H1 (cell line): ENCODE measurements at regions not wholly inside any gene's neighbourhood (a gene's known extent, or its start where the extent isn't known, plus 50 kb on each side); places are given as distances from the start of the nearest gene placed in this dataset.

ENCODE experiments used
- CTCF ChIA-PET: fragments of 300-600 bp; sonication (Branson Sonifier 250); formaldehyde crosslinking; loops from one replicate; lab custom pipeline; 2021; ENCODE audit not compliant: partially characterized antibody; lab: Charles Lee
- POLR2A ChIA-PET: fragments of 300-600 bp; sonication (Branson Sonifier 250); formaldehyde crosslinking; loops from one replicate; lab custom pipeline; 2021; ENCODE audit warnings: inconsistent platforms; ENCODE audit not compliant: partially characterized antibody; lab: Charles Lee
- DNase-seq, 2 experiments: peaks; one replicate each; pipeline versions ENCODE4 v3.0.0 to v3.0.0-alpha.2; 2010 to 2022; ENCODE audit warnings: low spot score in 2 of 2, low read depth in 1 of 2, mixed read lengths in 1 of 2
- FAIRE-seq: peaks from 2 replicates; lab custom pipeline; 2011; peaks lifted over from hg19 to GRCh38; lab: Jason Lieb, UNC
- H2AFZ ChIP-seq: 2 replicates; pipeline ENCODE4 v1.8.1; 2012; ENCODE audit warnings: low read length, inconsistent platforms
- H2AK5ac ChIP-seq: 2 replicates; pipeline ENCODE4 v1.6.1; 2013; ENCODE audit warnings: low read depth, low read length
- H2BK120ac ChIP-seq: replicated peaks from 2 replicates; pipeline ENCODE3; 2013; ENCODE audit warnings: low read depth, low read length, inconsistent platforms
- H2BK12ac ChIP-seq: 2 replicates; pipeline ENCODE4 v1.6.1; 2013; ENCODE audit warnings: low read depth, low read length
- H2BK15ac ChIP-seq: 2 replicates; pipeline ENCODE4 v1.6.1; 2013; ENCODE audit warnings: low read length
- H2BK20ac ChIP-seq: 2 replicates; pipeline ENCODE4 v1.6.1; 2013; ENCODE audit warnings: low read length
- H2BK5ac ChIP-seq: 2 replicates; pipeline ENCODE4 v1.6.1; 2013; ENCODE audit warnings: low read depth, low read length
- H3K14ac ChIP-seq: 2 replicates; pipeline ENCODE4 v1.6.1; 2013; ENCODE audit warnings: inconsistent platforms; ENCODE audit not compliant: insufficient read length
- H3K18ac ChIP-seq: 2 replicates; pipeline ENCODE4 v1.6.1; 2013; ENCODE audit warnings: low read length; ENCODE audit errors: extremely low read depth
- H3K23ac ChIP-seq: 2 replicates; pipeline ENCODE4 v1.6.1; 2013; ENCODE audit warnings: inconsistent platforms; ENCODE audit not compliant: insufficient read length
- H3K23me2 ChIP-seq: 2 replicates; pipeline ENCODE4 v1.6.1; 2013; ENCODE audit warnings: low read depth, low read length
- H3K27ac ChIP-seq: 2 replicates; pipeline ENCODE4 v1.6.1; 2011; ENCODE audit warnings: low read depth, low read length, inconsistent platforms
- H3K27me3 ChIP-seq, 4 experiments: replicated peaks in 1 of 4; 1 replicate in 1 of 4; 2 replicates in 3 of 4; pipeline versions ENCODE4 v1.6.1 to v1.8.1; 2011 to 2013; ENCODE audit warnings: low read length in 3 of 4, mild to moderate bottlenecking in 3 of 4, inconsistent platforms in 2 of 4, mixed read lengths in 2 of 4, moderate library complexity in 1 of 4; ENCODE audit not compliant: control insufficient read depth in 3 of 4, insufficient read depth in 3 of 4; ENCODE audit errors: extremely low read depth in 1 of 4
- H3K36me3 ChIP-seq, 4 experiments: 2 replicates each; pipeline versions ENCODE4 v1.6.1 to v1.8.1; 2011 to 2013; ENCODE audit warnings: mild to moderate bottlenecking in 4 of 4, low read length in 3 of 4, moderate library complexity in 2 of 4, control low read depth in 1 of 4, inconsistent platforms in 1 of 4; ENCODE audit not compliant: insufficient read depth in 4 of 4, control insufficient read depth in 2 of 4
- H3K4ac ChIP-seq: replicated peaks from 2 replicates; pipeline ENCODE3; 2013; ENCODE audit warnings: low read length, low read depth, mixed read lengths, inconsistent platforms; ENCODE audit not compliant: insufficient read length
- H3K4me1 ChIP-seq, 4 experiments: replicated peaks in 1 of 4; 1 replicate in 1 of 4; 2 replicates in 3 of 4; pipeline versions ENCODE4 v1.6.1 to v1.8.1; 2011 to 2013; ENCODE audit warnings: low read length in 3 of 4, inconsistent platforms in 2 of 4, mixed read lengths in 1 of 4; ENCODE audit not compliant: insufficient read depth in 4 of 4, control insufficient read depth in 3 of 4
- H3K4me2 ChIP-seq, 2 experiments: 2 replicates each; pipeline versions ENCODE4 v1.6.1 to v1.8.1; 2011 to 2013; ENCODE audit warnings: low read depth in 2 of 2, low read length in 2 of 2, control low read depth in 1 of 2, inconsistent platforms in 1 of 2, mild to moderate bottlenecking in 1 of 2; ENCODE audit not compliant: insufficient read depth in 1 of 2
- H3K4me3 ChIP-seq, 4 experiments: fragments of 200-600, 300-600 bp in 1 of 4; sonication (generic), shearing (Covaris generic), sonication (Bioruptor Twin) in 1 of 4; 2 replicates each; pipeline versions ENCODE4 v1.5.1 to v1.8.1; 2011 to 2016; ENCODE audit warnings: low read length in 4 of 4, low read depth in 3 of 4, control low read depth in 2 of 4, inconsistent platforms in 2 of 4, mild to moderate bottlenecking in 2 of 4, mixed read lengths in 1 of 4, moderate library complexity in 1 of 4; ENCODE audit not compliant: insufficient read depth in 2 of 4; ENCODE audit errors: extremely low read depth in 1 of 4
- H3K56ac ChIP-seq: replicated peaks from 2 replicates; pipeline ENCODE3; 2013; ENCODE audit warnings: low read depth, mild to moderate bottlenecking, mixed read lengths, low read length, inconsistent platforms; ENCODE audit not compliant: insufficient read length
- H3K79me1 ChIP-seq: 2 replicates; pipeline ENCODE4 v1.6.1; 2013; ENCODE audit warnings: low read depth, low read length, control low read depth
- H3K79me2 ChIP-seq, 2 experiments: 2 replicates each; pipeline versions ENCODE4 v1.6.1 to v1.8.1; 2012 to 2013; ENCODE audit warnings: low read length in 2 of 2, mild to moderate bottlenecking in 2 of 2, inconsistent platforms in 1 of 2; ENCODE audit not compliant: insufficient read depth in 2 of 2, control insufficient read depth in 1 of 2
- H3K9ac ChIP-seq, 4 experiments: replicated peaks in 1 of 4; 1 replicate in 1 of 4; 2 replicates in 3 of 4; pipeline versions ENCODE4 v1.6.1 to v1.8.1; 2011 to 2013; ENCODE audit warnings: low read depth in 3 of 4, low read length in 3 of 4, control low read depth in 2 of 4, mild to moderate bottlenecking in 2 of 4, moderate library complexity in 2 of 4, inconsistent platforms in 1 of 4; ENCODE audit errors: extremely low read depth in 1 of 4
- H3K9me3 ChIP-seq, 2 experiments: 2 replicates each; pipeline versions ENCODE4 v1.6.1 to v1.8.1; 2012 to 2013; ENCODE audit warnings: mild to moderate bottlenecking in 2 of 2, moderate library complexity in 2 of 2, control low read depth in 1 of 2, inconsistent platforms in 1 of 2, low read depth in 1 of 2, low read length in 1 of 2, mixed read lengths in 1 of 2; ENCODE audit not compliant: insufficient read depth in 2 of 2
- H4K20me1 ChIP-seq, 2 experiments: replicated peaks in 1 of 2; 2 replicates each; pipeline versions ENCODE3 to v1.8.1; 2011 to 2013; ENCODE audit warnings: inconsistent platforms in 2 of 2, low read length in 2 of 2, mild to moderate bottlenecking in 1 of 2; ENCODE audit not compliant: insufficient read depth in 2 of 2, control insufficient read depth in 1 of 2
- H4K5ac ChIP-seq: 2 replicates; pipeline ENCODE4 v1.6.1; 2013; ENCODE audit warnings: low read length, low read depth, mixed read lengths, inconsistent platforms; ENCODE audit not compliant: insufficient read length
- H4K8ac ChIP-seq: 2 replicates; pipeline ENCODE4 v1.8.0; 2013; ENCODE audit warnings: mild to moderate bottlenecking, moderate library complexity, low read length, inconsistent platforms; ENCODE audit not compliant: insufficient read depth; ENCODE audit errors: extremely low read depth
- H4K91ac ChIP-seq: replicated peaks from 2 replicates; pipeline ENCODE3; 2013; ENCODE audit warnings: low read length, mixed read lengths, inconsistent platforms; ENCODE audit not compliant: insufficient read length
- CREB1 ChIP-seq: IDR thresholded peaks from 2 replicates; pipeline ENCODE4 v1.6.1; 2012; ENCODE audit warnings: inconsistent platforms
- KDM4A ChIP-seq: IDR thresholded peaks from one replicate; pipeline ENCODE4 v1.7.1; 2012; ENCODE audit warnings: low read depth, mild to moderate bottlenecking, moderate library complexity, low read length, inconsistent platforms; ENCODE audit not compliant: severe bottlenecking
- SP1 ChIP-seq: IDR thresholded peaks from 2 replicates; pipeline ENCODE4 v1.6.1; 2011; ENCODE audit warnings: low read depth, low read length
- WGBS, 2 experiments: shearing (Covaris generic) in 1 of 2; methylation state at CpG; one replicate each; pipeline versions ENCODE4 v1.1.6 to v1.1.7; 2013 to 2015; ENCODE audit warnings: low lambda C conversion rate in 2 of 2, mixed read lengths in 2 of 2, inconsistent platforms in 1 of 2, low coverage in 1 of 2, missing lambda C conversion rate in 1 of 2; ENCODE audit not compliant: insufficient replicate concordance in 2 of 2, insufficient coverage in 1 of 2, insufficient read length in 1 of 2; ENCODE audit errors: extremely low coverage in 1 of 2, missing lambda C conversion rate in 1 of 2; 5-methylcytosine and 5-hydroxymethylcytosine counted together
- TF ChIP-seq, protein P1 (sequence below), 3 experiments: IDR thresholded peaks; 1 replicate in 2 of 3; 2 replicates in 1 of 3; pipeline versions ENCODE4 v1.5.1 to v1.6.1; 2011; ENCODE audit warnings: low read length in 3 of 3, mild to moderate bottlenecking in 3 of 3, inconsistent platforms in 2 of 3, low read depth in 1 of 3, moderate library complexity in 1 of 3; ENCODE audit not compliant: insufficient read depth in 1 of 3; ENCODE audit errors: control extremely low read depth in 1 of 3

DNA sequence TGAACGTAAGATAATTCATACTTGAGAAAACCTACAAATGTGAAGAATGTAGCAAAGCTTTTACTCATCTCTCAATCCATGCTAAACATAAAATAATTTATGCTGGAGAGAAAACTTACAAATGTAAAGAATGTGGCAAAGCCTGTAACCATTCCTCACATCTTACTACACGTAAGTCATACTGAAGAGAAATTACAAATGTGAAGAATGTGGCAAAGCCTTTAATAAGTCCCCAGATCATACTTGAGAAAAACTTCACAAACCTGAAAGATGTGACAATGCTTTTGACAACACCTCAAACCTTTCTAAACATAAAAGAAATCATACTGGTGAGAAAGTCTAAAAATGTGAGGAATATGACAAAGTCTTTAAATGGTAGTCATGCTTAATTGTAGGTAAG lies 89.4 kb downstream of the ZNF675 start:
- no peak overlapping the region for H2BK15ac ChIP-seq
- 79% methylated on average over 2 of the region's 2 CpGs; no CpG with 5 or more reads in 1 of the 2 experiments for WGBS, 2 experiments
- no peaks in the 10 kb centered on the region for H3K23me2 ChIP-seq
- no peak overlapping the region for H3K4me3 ChIP-seq
- no peak overlapping the region for H4K5ac ChIP-seq
- H3K4me2 ChIP-seq: no peak overlapping the region
- no peaks in the 10 kb centered on the region for H3K36me3 ChIP-seq
- H3K79me1 ChIP-seq: no peaks in the 10 kb centered on the region
- no peak overlapping the region for H2AFZ ChIP-seq
- H2BK120ac ChIP-seq: no peak overlapping the region
- H3K27me3 ChIP-seq: no peaks in the 10 kb centered on the region
- H4K20me1 ChIP-seq: no peaks in the 10 kb centered on the region
- H2BK20ac ChIP-seq: no peak overlapping the region
- H3K23ac ChIP-seq: no peak overlapping the region
- DNase-seq (no peak), FAIRE-seq (no peak)
- no peak overlapping the region for H3K9ac ChIP-seq
- no peak overlapping the region for H2BK5ac ChIP-seq
- no peaks in the 10 kb centered on the region for H3K4me1 ChIP-seq
- H3K9me3 ChIP-seq: peaks cover 9 to 33% of the 10 kb centered on the region in 2 experiments; a peak in 3 of 4 replicates
- ChIA-PET POLR2A (no interaction called here), CTCF (no interaction called here)
- no peak overlapping the region for H3K18ac ChIP-seq
- no peak overlapping the region for H4K8ac ChIP-seq
- no peaks in the 10 kb centered on the region for H3K79me2 ChIP-seq
- H3K14ac ChIP-seq: no peak overlapping the region
- no peak overlapping the region for H3K56ac ChIP-seq
- H3K4ac ChIP-seq: no peak overlapping the region
- H2AK5ac ChIP-seq: no peak overlapping the region
- H3K27ac ChIP-seq: no peak overlapping the region
- H4K91ac ChIP-seq: no peak overlapping the region
- no peak overlapping the region for H2BK12ac ChIP-seq
- TF ChIP-seq KDM4A (no peak), SP1 (no peak), CREB1 (no peak)
- TF ChIP-seq, protein P1, sequence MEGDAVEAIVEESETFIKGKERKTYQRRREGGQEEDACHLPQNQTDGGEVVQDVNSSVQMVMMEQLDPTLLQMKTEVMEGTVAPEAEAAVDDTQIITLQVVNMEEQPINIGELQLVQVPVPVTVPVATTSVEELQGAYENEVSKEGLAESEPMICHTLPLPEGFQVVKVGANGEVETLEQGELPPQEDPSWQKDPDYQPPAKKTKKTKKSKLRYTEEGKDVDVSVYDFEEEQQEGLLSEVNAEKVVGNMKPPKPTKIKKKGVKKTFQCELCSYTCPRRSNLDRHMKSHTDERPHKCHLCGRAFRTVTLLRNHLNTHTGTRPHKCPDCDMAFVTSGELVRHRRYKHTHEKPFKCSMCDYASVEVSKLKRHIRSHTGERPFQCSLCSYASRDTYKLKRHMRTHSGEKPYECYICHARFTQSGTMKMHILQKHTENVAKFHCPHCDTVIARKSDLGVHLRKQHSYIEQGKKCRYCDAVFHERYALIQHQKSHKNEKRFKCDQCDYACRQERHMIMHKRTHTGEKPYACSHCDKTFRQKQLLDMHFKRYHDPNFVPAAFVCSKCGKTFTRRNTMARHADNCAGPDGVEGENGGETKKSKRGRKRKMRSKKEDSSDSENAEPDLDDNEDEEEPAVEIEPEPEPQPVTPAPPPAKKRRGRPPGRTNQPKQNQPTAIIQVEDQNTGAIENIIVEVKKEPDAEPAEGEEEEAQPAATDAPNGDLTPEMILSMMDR (IDR thresholded peaks at IDR 0.05; ENCODE audit: control extremely low read depth in 1 of 3, insufficient read depth in 1 of 3, low read depth in 1 of 3, low read length in 3 of 3): no peak
